Uterus (tissue), 3 donors: ENCODE measurements at regions not wholly inside any gene's neighbourhood (a gene's known extent, or its start where the extent isn't known, plus 50 kb on each side); places are given as distances from the start of the nearest gene placed in this dataset.

Experiments
- DNase-seq, 2 donors: peaks; one replicate each; pipeline ENCODE4 v3.0.0-alpha.2; 2019 to 2020
- H3K27ac ChIP-seq, 2 donors: fragments of 200-600 bp; sonication (generic); 1 replicate in 1 of 2; 2 replicates in 1 of 2; pipeline ENCODE4 v1.5.1; 2016 to 2018
- H3K27me3 ChIP-seq, 2 donors: fragments of 200-600 bp; sonication (generic); one replicate each; pipeline ENCODE4 v1.5.1; 2018 to 2019; ENCODE audit warnings: control low read depth in 1 of 2
- H3K36me3 ChIP-seq, 2 donors: fragments of 200-600 bp; sonication (generic); one replicate each; pipeline ENCODE4 v1.5.1; 2019; ENCODE audit warnings: control low read depth in 1 of 2
- H3K4me1 ChIP-seq, 2 donors: fragments of 200-600 bp; sonication (generic); one replicate each; pipeline ENCODE4 v1.5.1; 2018 to 2019; ENCODE audit warnings: control low read depth in 1 of 2
- H3K4me3 ChIP-seq, 2 donors: fragments of 200-600 bp; sonication (generic); 1 replicate in 1 of 2; 2 replicates in 1 of 2; pipeline ENCODE4 v1.5.1; 2018 to 2019; ENCODE audit warnings: mild to moderate bottlenecking in 1 of 2
- H3K9me3 ChIP-seq, 2 donors: fragments of 200-600 bp; sonication (generic); one replicate each; pipeline ENCODE4 v1.5.1; 2019; ENCODE audit warnings: control low read depth in 1 of 2
- CTCF ChIP-seq, 4 experiments: fragments of 200-600 bp in 2 of 4; fragments of 450-650 bp in 2 of 4; sonication (generic) in 2 of 4; IDR thresholded peaks; one replicate each; pipeline ENCODE4 v1.5.1; 2016 to 2019; ENCODE audit warnings: antibody characterized with exemption in 4 of 4, mild to moderate bottlenecking in 2 of 4, moderate library complexity in 1 of 4
- POLR2A ChIP-seq, 2 donors: fragments of 450-650 bp; IDR thresholded peaks; one replicate each; pipeline ENCODE4 v1.6.1; 2016; ENCODE audit warnings: antibody characterized with exemption in 2 of 2, mild to moderate bottlenecking in 1 of 2, moderate library complexity in 1 of 2
- intact Hi-C: fragments of 100-400 bp; cut with DNase I; formaldehyde crosslinking; loops from one replicate; pipeline ENCODE4 v1.15.1; 2023; ENCODE audit warnings: low total_unique reads
- donor health status: DM: yes; HTN: yes; CAD: no.

GRCh38 chr16:72721981-72722380 lies 325.9 kb downstream of the ZFHX3 start:
- no peak overlapping the region for H3K27ac ChIP-seq
- DNase-seq = no peak

DNA sequence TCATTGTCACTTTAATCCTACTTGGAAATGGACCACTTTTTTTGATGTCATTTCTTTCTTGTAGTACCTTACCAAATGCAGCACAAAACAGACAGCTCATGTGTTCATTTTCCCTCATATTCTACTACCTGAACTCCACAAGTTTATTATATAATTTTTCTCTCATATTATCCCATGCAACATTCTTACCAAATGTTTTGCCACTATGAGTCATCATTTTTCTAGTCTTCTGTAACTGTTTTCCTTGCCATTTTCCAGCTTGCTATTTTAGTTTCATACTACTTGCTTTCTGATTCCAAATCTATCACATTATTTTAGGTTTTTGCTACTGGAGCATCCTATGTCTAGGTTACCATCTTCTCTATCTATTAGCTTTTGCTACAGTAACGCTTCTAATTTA lies 332.7 kb downstream of the ZFHX3 start:
- Histone ChIP-seq H3K4me1 (no peaks in the 10 kb centered on the region), H3K4me3 (no peak overlapping the region), H3K36me3 (no peaks in the 10 kb centered on the region), H3K27ac (no peak overlapping the region), H3K9me3 (peaks cover 0 to 10% of the 10 kb centered on the region in 2 donors), H3K27me3 (no peaks in the 10 kb centered on the region)
- no peak for TF ChIP-seq CTCF (IDR thresholded peaks at IDR 0.05)
- no peak for TF ChIP-seq POLR2A (IDR thresholded peaks at IDR 0.05)
- intact Hi-C loops = no loop called here
- no peak for DNase-seq

More at GRCh38 chr16:72721981-72722380, 325.9 kb downstream of the ZFHX3 start:
- intact Hi-C loops = no loop called here
- TF ChIP-seq CTCF (IDR thresholded peaks at IDR 0.05) = no peak
- TF ChIP-seq POLR2A (IDR thresholded peaks at IDR 0.05) = no peak
- Histone ChIP-seq H3K9me3 (no peaks in the 10 kb centered on the region), H3K4me3 (no peak overlapping the region), H3K36me3 (no peaks in the 10 kb centered on the region), H3K4me1 (no peaks in the 10 kb centered on the region), H3K27me3 (no peaks in the 10 kb centered on the region)

DNA sequence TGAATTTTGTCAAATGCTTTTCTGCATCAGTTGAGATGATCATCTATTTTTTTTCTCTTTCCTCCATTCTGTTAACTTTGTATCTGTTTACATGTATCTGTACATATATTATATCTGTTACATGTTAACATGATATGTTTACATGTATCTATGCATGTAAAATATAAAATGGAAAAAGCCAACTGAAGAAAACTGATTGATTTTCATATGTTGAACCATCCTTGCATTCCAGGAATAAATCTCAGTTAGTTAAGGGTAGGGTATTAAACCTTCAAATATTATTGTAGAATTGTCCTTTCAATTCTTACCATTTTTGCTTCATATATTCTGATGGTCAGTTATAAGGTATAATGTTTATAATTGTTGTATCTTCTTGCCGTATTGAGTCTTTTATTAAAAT lies 336.1 kb downstream of the ZFHX3 start:
- Histone ChIP-seq H3K36me3 (no peaks in the 10 kb centered on the region), H3K4me1 (no peaks in the 10 kb centered on the region), H3K4me3 (no peak overlapping the region), H3K27ac (no peak overlapping the region), H3K9me3 (peaks cover 0 to 10% of the 10 kb centered on the region in 2 donors), H3K27me3 (no peaks in the 10 kb centered on the region)
- TF ChIP-seq CTCF (IDR thresholded peaks at IDR 0.05) (no peak), POLR2A (IDR thresholded peaks at IDR 0.05) (no peak)
- intact Hi-C loops = no loop called here
- no peak for DNase-seq

DNA sequence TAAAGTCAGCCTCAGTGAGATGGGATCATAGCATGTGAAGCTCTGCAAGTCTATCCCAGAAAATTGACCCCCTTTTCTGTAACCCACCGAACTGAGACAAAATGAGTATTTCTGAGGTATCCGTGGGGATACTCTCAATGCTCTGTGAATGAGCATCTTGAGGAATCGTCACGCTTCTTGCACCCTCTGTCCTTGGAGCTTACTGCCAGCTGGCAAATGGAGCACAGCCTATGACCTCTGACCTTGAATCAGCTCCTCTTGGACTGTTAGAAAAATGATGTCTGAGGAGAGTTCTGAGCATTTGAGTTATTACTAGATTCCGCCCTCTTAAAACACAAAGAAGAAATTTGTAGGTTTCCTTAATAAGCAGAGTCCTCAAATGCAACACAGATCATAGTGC lies 342.1 kb downstream of the ZFHX3 start:
- TF ChIP-seq POLR2A (IDR thresholded peaks at IDR 0.05) (no peak), CTCF (IDR thresholded peaks at IDR 0.05) (no peak)

GRCh38 chr16:72704746-72705372 lies 343.1 kb downstream of the ZFHX3 start:
- H3K27me3 ChIP-seq = no peaks in the 10 kb centered on the region
- no peak overlapping the region for H3K27ac ChIP-seq
- H3K4me3 ChIP-seq = no peak overlapping the region
- H3K36me3 ChIP-seq = no peaks in the 10 kb centered on the region
- no peaks in the 10 kb centered on the region for H3K9me3 ChIP-seq
- no peaks in the 10 kb centered on the region for H3K4me1 ChIP-seq
- intact Hi-C loops = no loop called here
- TF ChIP-seq CTCF (IDR thresholded peaks at IDR 0.05) (no peak), POLR2A (IDR thresholded peaks at IDR 0.05) (no peak)
- DNase-seq = no peak

More for the DNA sequence above, 342.1 kb downstream of the ZFHX3 start:
- Histone ChIP-seq H3K27ac (no peak overlapping the region), H3K27me3 (no peaks in the 10 kb centered on the region), H3K9me3 (peaks cover 0 to 3% of the 10 kb centered on the region in 2 donors), H3K4me1 (no peaks in the 10 kb centered on the region), H3K36me3 (no peaks in the 10 kb centered on the region), H3K4me3 (no peak overlapping the region)
- DNase-seq = no peak
- intact Hi-C loops = no loop called here
